Peyer's patch (tissue), 4 donors: ENCODE measurements at regions not wholly inside any gene's neighbourhood (a gene's known extent, or its start where the extent isn't known, plus 50 kb on each side); places are given as distances from the start of the nearest gene placed in this dataset.

Source experiments
- CTCF ChIP-seq, 6 experiments: fragments of 450-650 bp in 4 of 6; fragments of 200-600 bp in 2 of 6; sonication (generic) in 1 of 6; IDR thresholded peaks; one replicate each; pipeline ENCODE4 v1.5.1; 2017 to 2019; ENCODE audit warnings: antibody characterized with exemption in 6 of 6, mild to moderate bottlenecking in 3 of 6, moderate library complexity in 1 of 6
- POLR2A ChIP-seq, 2 donors: fragments of 450-650 bp; IDR thresholded peaks; one replicate each; pipeline ENCODE4 v1.5.1; 2017; ENCODE audit warnings: antibody characterized with exemption in 2 of 2, mild to moderate bottlenecking in 2 of 2, moderate library complexity in 2 of 2

- TF ChIP-seq POLR2A (IDR thresholded peaks at IDR 0.05) = no peak
- TF ChIP-seq CTCF (IDR thresholded peaks at IDR 0.05) = no peak
These were observed 202.6 kb upstream of the UFM1 start for GRCh38 chr13:38147050-38147449.
